ENCODE measurements at regions not wholly inside any gene's neighbourhood (a gene's known extent, or its start where the extent isn't known, plus 50 kb on each side); places are given as distances from the start of the nearest gene placed in this dataset.
"Not testable (repeated sequence)": the region's sequence is repeated elsewhere in the genome, so short reads cannot be mapped to it uniquely, and the experiment has no call there.

DNA sequence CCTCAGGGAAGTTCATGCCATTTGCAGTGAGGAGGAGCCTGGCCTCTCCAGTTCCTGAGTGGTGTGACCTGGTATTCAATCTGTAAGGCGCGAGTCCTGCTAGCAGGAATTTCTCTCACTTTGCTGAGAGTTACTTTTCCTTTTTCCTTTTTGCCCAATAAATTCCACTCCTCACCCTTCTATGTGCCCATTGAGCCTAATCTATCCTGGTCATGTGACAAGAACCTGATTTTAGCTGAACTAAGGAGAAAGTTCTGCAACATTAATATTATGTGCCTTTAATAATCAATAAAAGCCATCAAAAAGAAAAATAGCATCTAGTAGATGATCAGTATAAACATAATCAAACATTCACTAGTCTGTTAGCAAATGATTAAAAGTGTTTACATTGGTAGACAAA lies 136.1 kb upstream of the POGK start:
- DNase-seq = no peak

- DNase-seq = no peak
Observed at GRCh38 chr1:166703726-166704462, 135.4 kb upstream of the POGK start.

DNA sequence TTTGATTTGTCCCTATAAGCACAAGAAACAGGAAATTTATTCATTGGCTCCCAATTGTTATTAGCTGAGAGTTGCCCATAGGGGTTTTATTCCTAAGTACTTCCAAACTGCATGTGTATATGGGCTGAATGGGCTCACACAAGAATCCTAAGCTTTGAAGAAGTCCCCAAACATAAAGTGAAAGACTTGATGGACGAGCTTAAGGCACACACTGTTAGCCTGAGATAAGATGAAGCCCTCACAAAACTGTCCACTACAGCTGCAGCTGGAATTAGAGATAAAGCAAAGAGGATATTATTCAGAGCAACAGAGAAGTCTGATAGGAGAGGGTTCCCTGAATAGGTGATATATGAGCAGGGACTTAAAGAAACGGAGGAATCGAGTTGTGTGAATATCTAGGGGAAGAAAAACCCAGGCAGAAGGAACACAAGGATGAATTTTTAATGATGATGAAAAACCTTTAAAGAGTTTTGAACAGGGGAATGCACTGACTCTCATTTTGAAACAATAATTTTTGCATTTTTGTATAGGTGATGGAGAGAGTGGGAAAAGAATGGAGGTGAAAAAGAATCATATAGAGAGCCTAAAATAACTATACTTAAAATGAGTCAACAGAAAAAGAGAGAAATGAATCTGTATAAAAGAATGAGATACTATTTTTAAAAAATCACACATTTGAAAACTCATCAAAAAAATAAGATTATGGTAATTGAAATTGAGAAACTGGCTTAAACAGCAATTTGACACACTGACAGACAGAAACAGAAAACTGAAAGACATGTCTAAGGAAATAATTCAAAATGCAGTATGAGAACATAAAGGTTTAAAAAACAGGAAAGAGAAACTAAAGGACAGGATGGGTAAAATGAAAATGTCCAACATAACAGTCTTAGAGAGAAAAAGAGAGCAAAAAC lies 133.6 kb upstream of the POGK start:
- DNase-seq = no peak

GRCh38 chr1:166716620-166717019 lies 122.7 kb upstream of the POGK start:
- no peak for DNase-seq

- DNase-seq = no peak
Observed at GRCh38 chr1:166721145-166721544, 118.1 kb upstream of the POGK start.

GRCh38 chr1:166730299-166730888 lies 108.9 kb upstream of the POGK start:
- no peak for DNase-seq

DNA sequence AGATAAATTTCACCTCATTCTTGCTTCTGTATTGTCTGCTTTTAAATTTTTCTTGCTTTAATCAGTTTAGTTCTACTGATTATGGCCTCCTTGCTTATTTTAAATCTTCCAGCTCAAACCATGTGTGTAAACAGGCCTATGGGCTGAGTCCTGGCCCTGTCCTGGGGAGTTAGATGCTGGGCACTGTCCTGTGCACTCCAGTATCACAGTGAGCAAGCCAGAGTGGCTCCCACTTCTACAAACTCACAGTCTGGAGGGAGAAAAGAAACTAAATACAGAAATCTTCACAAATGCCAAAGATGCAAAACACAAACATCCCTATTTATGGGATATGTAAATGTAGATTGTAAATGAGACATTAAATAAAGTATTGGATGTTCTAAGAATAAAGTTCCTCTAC lies 101.1 kb upstream of the POGK start:
- no peak for DNase-seq

- DNase-seq = no peak
Observed at GRCh38 chr1:166738873-166739272, 100.4 kb upstream of the POGK start.

GRCh38 chr1:166740668-166741276 lies 98.5 kb upstream of the POGK start:
- DNase-seq = no peak

- DNase-seq = no peak
Observed at GRCh38 chr1:166763318-166763717, 76.0 kb upstream of the POGK start.

GRCh38 chr1:166766942-166767341 lies 72.3 kb upstream of the POGK start:
- no peak for DNase-seq

DNA sequence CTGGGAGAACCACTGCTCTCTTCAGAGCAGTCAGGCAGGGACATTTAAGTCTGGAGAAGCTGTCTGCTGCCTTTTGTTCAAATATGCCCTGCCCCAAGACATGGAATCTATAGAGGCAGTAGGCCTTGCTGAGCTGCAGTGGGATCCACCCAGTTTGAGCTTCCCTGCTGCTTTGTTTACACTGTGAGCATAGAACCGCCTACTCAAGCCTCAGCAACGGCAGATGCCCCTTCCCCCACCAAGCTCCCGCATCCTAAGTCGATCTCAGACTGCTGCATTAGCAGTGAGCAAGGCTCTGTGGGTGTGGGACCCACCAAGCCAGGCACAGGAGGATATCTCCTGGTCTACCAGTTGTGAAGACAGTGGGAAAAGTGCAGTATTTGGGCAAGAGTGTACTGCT lies 54.6 kb upstream of the POGK start:
- DNase-seq = not testable (repeated sequence)

- no peak for DNase-seq
Observed at GRCh38 chr1:166785987-166786386, 53.3 kb upstream of the POGK start.

- DNase-seq = no peak
Observed at GRCh38 chr1:166789286-166789685, 50.0 kb upstream of the POGK start.
